ENCODE measurements at regions not wholly inside any gene's neighbourhood (a gene's known extent, or its start where the extent isn't known, plus 50 kb on each side); places are given as distances from the start of the nearest gene placed in this dataset.
A peak's percentile ranks its signal among the peaks of the same experiment; 100 is the strongest.

DNA sequence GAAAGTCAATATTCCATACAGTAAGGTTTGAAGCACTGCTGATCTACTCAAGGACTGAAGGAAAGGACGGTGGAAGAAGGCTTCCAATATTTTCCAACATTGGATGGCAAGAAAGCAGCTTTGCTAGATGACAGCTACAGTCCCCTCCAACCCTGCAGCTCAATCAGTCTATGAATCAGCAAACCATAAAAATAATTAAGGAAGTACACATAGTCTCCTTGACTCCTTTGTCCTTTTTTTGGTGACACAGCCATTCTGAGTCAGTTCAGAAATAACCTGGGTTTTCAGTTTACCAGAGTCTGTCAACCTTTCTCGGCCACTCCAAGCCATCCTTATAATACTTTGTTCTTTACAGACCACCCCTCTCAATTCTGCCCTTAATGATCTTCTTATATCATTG lies 232.5 kb downstream of the IBTK start:
- DNase-seq (ENCODE audit: low read depth, low spot score) = peak; percentile 6

DNA sequence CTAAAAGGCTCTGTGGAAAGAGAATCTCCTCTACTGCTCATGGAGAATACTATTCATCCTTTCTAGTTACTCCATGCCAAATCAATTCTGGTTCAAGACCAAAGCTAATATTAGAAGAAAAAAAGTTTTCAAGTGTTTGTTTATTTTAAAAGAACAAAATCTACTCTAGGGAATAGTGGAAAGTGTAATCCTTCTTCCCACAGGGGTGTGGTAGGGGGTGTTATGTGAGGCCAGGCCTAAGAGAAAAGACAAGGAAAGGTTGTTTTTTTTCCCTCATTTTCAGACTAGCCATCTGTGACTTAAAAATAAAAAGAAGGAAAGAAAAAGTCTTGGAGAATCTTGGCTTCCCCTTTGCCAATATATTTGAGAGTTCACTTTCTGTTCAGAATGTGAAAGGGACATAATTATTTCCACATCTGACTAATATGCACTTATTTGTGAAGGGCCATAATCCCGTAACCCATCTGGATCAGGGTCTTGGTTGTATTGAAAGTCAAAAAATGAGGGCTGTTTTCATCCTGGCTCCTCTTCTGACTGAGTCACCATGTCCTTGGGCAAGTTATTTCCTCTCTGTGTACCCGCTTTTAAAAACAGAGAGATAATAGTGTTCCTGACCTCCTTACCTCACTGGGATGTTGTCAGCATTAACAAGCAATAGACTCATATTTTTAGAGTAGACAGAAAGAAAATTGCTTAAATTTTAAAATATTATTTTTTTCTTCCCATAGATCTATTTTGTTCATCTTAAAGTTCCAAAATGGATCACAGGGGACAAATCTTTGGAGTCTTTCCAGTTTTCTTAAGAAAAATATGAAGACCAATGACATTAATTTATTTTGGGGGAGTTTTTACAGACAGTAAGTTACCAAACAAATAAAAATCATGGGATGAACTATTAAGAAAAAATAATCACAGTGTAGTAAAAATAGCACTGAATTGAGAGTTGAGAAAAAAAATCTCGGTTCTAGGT lies 233.7 kb downstream of the IBTK start:
- peak; percentile 45 for DNase-seq (ENCODE audit: low read depth, low spot score)

DNA sequence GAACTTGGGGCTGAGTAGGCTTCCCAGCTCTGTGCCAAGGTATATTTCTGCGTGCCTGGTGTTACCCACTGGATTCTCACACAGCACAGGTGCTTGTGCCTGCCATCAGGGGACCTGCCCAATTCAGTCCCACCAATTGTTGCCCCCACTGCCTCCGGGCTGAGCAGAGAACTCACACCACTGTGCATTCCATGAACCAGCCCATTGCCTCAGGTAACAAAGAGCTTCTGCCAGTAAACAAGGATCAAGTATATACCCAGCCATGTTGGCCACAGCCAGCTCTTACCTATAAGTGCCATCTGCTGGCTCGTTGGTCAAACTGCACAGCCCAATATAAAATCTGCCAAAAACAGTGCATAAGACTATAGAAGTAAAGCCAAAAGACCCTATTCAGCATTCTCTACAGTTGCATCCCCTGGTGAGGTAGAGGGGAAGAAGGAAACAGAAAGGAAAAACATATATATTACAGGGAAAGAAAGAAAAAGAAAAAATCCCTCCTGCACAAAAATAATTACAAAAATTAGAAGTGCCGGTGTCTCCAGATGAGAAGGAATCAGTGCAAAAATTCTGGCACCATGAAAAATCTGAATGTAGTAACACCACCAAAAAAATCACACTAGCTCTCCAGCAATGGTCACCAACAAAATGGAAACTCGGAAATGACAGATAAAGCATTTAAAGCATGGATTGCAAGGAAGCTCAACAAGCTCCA lies 241.4 kb downstream of the IBTK start:
- DNase-seq (ENCODE audit: low read depth, low spot score) = no peak

GRCh38 chr6:82000551-82000950 lies 247.0 kb downstream of the IBTK start:
- DNase-seq (ENCODE audit: low read depth, low spot score) = no peak

GRCh38 chr6:81999826-82000225 lies 247.3 kb upstream of the TENT5A start:
- DNase-seq (ENCODE audit: low read depth, low spot score) = peak; percentile 64

- peak; percentile 70 for DNase-seq (ENCODE audit: low read depth, low spot score)
Measured at GRCh38 chr6:81999270-81999669, 246.8 kb upstream of the TENT5A start.

DNA sequence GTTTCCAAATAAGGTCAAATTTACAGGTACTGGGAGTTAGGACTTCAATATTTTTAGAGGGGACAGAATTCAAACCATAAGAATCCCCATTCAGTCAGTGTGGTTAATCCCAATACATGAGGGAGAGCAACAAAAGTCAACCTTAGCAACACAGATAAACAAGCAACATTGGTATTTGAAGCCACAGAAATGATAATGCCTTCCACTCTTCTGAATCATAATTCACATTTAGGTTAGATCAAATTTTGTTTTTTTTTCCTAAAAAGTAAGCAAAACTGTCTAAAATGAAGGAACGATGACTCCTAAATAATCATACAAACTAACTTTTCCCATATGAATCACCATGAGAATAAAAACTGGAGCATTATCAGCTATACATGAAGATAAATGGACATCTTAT lies 246.0 kb upstream of the TENT5A start:
- DNase-seq (ENCODE audit: low read depth, low spot score) = peak; percentile 54

GRCh38 chr6:81997090-81997926 lies 244.8 kb upstream of the TENT5A start:
- peak; percentile 67 for DNase-seq (ENCODE audit: low read depth, low spot score)

DNA sequence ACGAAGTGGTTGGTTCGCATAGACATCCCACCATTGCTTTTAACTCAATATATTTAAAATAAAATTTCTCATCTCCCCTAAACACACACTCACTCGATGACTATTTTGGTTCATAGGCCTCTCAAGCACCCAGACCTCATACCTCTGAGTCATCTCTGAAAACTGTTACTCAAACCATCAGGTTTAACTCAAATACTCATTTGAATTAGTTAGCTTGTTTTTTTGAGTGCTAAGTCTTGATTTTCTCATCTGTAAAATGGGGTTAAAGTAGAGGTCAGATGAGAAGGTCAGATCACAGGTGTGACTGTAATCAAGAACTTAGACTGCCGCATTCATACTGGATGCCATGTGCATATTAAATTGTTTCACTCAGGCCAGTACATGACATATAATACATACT lies 243.9 kb upstream of the TENT5A start:
- peak; percentile 71 for DNase-seq (ENCODE audit: low read depth, low spot score)

DNA sequence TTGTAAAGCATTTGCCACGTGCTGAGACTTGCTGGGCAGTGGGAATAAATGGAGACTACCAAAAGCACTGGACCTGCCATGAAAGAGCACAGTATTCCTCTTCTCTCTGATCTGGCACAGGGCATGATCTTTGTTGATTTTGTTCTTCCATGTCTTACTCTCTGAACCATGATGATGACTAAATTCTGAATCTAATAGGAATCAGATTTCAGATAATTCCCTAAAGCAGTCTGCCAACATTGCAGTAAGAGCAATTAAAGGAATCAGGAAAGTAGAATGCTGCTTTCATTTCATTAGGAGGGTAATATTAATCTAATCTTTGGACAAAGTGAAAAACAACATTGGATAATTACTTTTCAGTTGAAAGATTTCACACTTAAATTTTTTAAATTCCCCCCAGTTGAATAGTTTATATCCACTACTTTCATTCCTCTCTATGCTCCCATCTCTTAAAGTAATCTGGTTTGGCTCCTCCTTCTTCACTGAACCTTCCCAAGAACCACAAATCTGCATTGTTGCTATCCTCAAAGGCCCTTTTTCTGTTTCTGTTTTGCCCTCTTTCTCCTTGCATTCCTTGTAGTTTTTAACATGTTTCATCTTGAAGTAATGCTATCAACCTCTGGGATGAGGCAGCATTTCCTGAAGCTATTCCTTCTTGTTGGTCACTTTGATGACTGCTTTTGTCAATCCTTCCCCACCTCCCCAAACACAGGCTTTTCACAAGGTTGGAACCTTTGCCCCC lies 243.2 kb upstream of the TENT5A start:
- DNase-seq (ENCODE audit: low read depth, low spot score) = peak; percentile 64

DNA sequence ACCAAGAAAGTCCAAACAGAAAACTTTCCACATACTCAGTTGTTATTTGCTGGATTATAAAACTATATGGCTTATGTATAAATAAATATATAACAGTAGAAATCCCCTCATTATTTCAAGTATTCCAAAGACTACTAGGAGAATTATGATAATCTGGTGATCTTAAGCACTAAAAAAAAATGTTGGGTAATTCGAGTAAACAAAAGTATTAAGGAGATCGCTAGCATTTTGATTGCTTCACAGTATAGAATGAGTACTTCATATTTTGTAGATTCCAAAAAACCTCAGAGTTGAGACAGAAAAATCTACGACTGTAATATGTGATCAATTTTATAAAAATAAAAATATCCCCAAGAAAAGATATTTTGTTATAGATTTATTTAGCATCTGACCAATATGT lies 236.4 kb upstream of the TENT5A start:
- DNase-seq (ENCODE audit: low read depth, low spot score) = no peak

- DNase-seq (ENCODE audit: low read depth, low spot score) = no peak
Measured at GRCh38 chr6:81988446-81988845, 236.0 kb upstream of the TENT5A start.

DNA sequence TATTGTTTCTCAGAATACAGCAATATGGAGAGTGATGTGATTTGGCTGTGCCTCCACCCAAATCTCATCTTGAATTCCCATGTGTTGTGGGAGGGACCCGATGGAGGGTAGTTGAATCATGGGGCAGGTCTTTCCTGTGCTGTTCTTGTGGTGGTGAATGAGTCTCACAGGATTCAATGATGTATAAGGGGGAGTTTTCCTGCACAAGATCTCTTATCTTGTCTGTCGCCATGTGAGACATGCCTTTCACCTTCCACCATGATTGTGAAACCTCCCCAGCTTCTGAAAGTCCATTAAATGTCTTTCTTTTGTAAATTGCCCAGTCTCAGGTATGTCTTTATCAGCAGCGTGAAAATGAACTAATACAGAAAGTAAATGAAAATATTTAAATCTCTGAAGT lies 234.8 kb upstream of the TENT5A start:
- no peak for DNase-seq (ENCODE audit: low read depth, low spot score)

DNA sequence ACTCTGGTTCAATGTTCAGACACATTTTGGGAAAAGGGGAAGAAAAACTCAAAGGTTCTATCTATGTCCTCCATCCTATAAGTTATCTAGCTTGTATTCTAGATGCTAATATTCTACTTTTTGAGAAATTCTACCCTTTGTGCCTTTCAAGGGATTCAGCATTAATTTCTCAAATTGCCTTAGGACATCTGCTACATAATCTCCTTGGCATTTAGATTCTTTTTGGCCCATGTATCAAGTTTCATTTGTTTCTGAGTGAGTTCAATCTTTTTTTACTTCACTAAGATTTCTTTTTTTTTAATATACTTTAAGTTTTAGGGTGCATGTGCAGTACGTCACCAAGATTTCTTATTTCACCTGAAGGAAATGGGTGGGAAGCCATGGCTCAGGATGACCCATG lies 232.7 kb upstream of the TENT5A start:
- DNase-seq (ENCODE audit: low read depth, low spot score) = no peak

DNA sequence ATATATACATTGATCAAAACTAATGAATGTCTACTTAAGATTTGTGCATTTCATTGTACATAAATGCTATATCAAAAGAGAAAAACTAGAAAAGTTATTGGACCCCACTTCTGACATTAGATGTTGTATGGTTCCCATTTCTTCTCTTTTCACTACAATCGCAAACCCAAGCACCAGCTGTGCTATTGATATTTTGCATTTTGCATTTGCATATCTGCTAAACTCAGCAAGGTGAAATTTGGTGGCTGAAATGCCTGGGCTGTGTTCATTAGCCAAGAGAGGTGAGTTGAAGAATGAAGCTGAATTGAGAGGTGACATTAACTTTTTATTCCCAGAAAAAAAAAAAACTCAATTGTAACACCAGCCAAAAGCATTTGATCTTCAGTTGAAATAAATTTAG lies 232.1 kb upstream of the TENT5A start:
- no peak for DNase-seq (ENCODE audit: low read depth, low spot score)

DNA sequence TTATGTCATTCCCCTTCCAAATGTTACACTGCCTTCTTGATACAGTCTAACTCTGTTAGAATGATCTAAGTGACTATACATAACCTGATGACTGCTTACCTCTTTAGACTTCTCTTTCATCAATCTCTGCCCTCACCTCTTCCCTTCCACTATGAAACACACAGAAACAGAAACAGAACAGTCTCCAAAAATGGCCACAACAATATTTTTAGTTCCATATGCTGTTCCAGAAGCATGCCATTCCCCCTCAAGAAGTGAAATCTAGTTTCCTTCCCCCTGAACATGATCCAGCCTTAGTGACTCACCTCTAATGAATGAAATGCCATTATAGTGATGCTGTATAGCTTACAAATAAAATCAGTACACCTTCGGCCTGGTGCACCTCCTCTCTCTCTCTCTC lies 229.3 kb upstream of the TENT5A start:
- DNase-seq (ENCODE audit: low read depth, low spot score) = peak; percentile 81

DNA sequence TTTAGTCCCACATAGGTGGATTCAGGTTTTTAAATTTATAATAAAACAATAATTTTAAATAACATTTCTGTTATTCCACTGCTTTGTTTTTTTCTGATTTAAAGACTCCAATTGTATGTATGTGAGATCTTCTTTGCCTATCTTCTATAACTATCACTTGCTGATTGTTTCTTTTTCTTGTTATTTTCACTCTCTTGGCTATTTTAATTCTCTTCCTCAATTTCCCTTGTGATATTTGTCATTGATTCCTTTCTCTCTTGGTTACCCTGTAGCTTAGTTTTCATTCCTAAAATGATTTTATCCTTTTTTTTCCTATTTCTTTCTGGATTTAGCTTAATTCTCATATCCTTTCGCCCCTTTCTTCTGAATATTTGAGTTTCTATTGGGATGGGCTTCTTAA lies 227.3 kb upstream of the TENT5A start:
- DNase-seq (ENCODE audit: low read depth, low spot score) = no peak

- no peak for DNase-seq (ENCODE audit: low read depth, low spot score)
Measured at GRCh38 chr6:81979329-81979728, 226.8 kb upstream of the TENT5A start.

- no peak for DNase-seq (ENCODE audit: low read depth, low spot score)
Measured at GRCh38 chr6:81978230-81978629, 225.7 kb upstream of the TENT5A start.

GRCh38 chr6:81977486-81977885 lies 225.0 kb upstream of the TENT5A start:
- peak; percentile 49 for DNase-seq (ENCODE audit: low read depth, low spot score)

GRCh38 chr6:81969814-81970213 lies 217.3 kb upstream of the TENT5A start:
- DNase-seq (ENCODE audit: low read depth, low spot score) = no peak
